ENCODE measurements at regions not wholly inside any gene's neighbourhood (a gene's known extent, or its start where the extent isn't known, plus 50 kb on each side); places are given as distances from the start of the nearest gene placed in this dataset.
"Not testable (repeated sequence)": the region's sequence is repeated elsewhere in the genome, so short reads cannot be mapped to it uniquely, and the experiment has no call there.

- no peak for DNase-seq (ENCODE audit: extremely low spot score)
- no peak overlapping the region for H3K27ac ChIP-seq (ENCODE audit: low read depth)
- WGBS: 35% methylated on average over 5 of the region's 5 CpGs
- H3K4me1 ChIP-seq (ENCODE audit: insufficient read depth): no peaks in the 10 kb centered on the region
- no peak overlapping the region for H3K4me3 ChIP-seq (ENCODE audit: low read depth, low read length)
- H3K36me3 ChIP-seq (ENCODE audit: insufficient read depth): no peaks in the 10 kb centered on the region
Measured at GRCh38 chr2:145927131-145927950, 1407.4 kb upstream of the ZEB2 start.

GRCh38 chr2:145925591-145925990, 1405.7 kb upstream of the ZEB2 start:
- no peak overlapping the region for H3K27ac ChIP-seq (ENCODE audit: low read depth)
- no peaks in the 10 kb centered on the region for H3K4me1 ChIP-seq (ENCODE audit: insufficient read depth)
- no peaks in the 10 kb centered on the region for H3K36me3 ChIP-seq (ENCODE audit: insufficient read depth)
- 72% methylated on average over 4 of the region's 4 CpGs for WGBS
- no peak overlapping the region for H3K4me3 ChIP-seq (ENCODE audit: low read depth, low read length)
- DNase-seq (ENCODE audit: extremely low spot score): no peak

- Histone ChIP-seq H3K36me3 (ENCODE audit: insufficient read depth) (no peaks in the 10 kb centered on the region), H3K27ac (ENCODE audit: low read depth) (no peak overlapping the region), H3K4me3 (ENCODE audit: low read depth, low read length) (no peak overlapping the region), H3K4me1 (ENCODE audit: insufficient read depth) (no peaks in the 10 kb centered on the region)
- DNase-seq (ENCODE audit: extremely low spot score): no peak
- 69% methylated on average over 2 of the region's 2 CpGs for WGBS
Measured at GRCh38 chr2:145919477-145919876, 1399.6 kb upstream of the ZEB2 start.

GRCh38 chr2:145918951-145919350, 1399.0 kb upstream of the ZEB2 start:
- no peaks in the 10 kb centered on the region for H3K4me1 ChIP-seq (ENCODE audit: insufficient read depth)
- no peak overlapping the region for H3K4me3 ChIP-seq (ENCODE audit: low read depth, low read length)
- 65% methylated on average over 1 of the region's 1 CpG for WGBS
- no peak overlapping the region for H3K27ac ChIP-seq (ENCODE audit: low read depth)
- no peak for DNase-seq (ENCODE audit: extremely low spot score)
- H3K36me3 ChIP-seq (ENCODE audit: insufficient read depth): no peaks in the 10 kb centered on the region

- Histone ChIP-seq H3K4me3 (ENCODE audit: low read depth, low read length) (no peak overlapping the region), H3K36me3 (ENCODE audit: insufficient read depth) (no peaks in the 10 kb centered on the region), H3K27ac (ENCODE audit: low read depth) (no peak overlapping the region), H3K4me1 (ENCODE audit: insufficient read depth) (no peaks in the 10 kb centered on the region)
- WGBS: 97% methylated on average over 5 of the region's 5 CpGs
- DNase-seq (ENCODE audit: extremely low spot score): no peak
Measured at GRCh38 chr2:145916799-145917198, 1396.9 kb upstream of the ZEB2 start.

GRCh38 chr2:145914716-145915115, 1394.8 kb upstream of the ZEB2 start:
- Histone ChIP-seq H3K4me1 (ENCODE audit: insufficient read depth) (no peaks in the 10 kb centered on the region), H3K27ac (ENCODE audit: low read depth) (no peak overlapping the region), H3K4me3 (ENCODE audit: low read depth, low read length) (no peak overlapping the region), H3K36me3 (ENCODE audit: insufficient read depth) (no peaks in the 10 kb centered on the region)
- 80% methylated on average over 4 of the region's 4 CpGs for WGBS
- DNase-seq (ENCODE audit: extremely low spot score): no peak

- DNase-seq (ENCODE audit: extremely low spot score): no peak
- no peaks in the 10 kb centered on the region for H3K36me3 ChIP-seq (ENCODE audit: insufficient read depth)
- WGBS: 83% methylated on average over 4 of the region's 4 CpGs
- no peak overlapping the region for H3K4me3 ChIP-seq (ENCODE audit: low read depth, low read length)
- H3K4me1 ChIP-seq (ENCODE audit: insufficient read depth): no peaks in the 10 kb centered on the region
- H3K27ac ChIP-seq (ENCODE audit: low read depth): no peak overlapping the region
Measured at GRCh38 chr2:145910416-145910815, 1390.5 kb upstream of the ZEB2 start.

- Histone ChIP-seq H3K27ac (ENCODE audit: low read depth) (no peak overlapping the region), H3K4me1 (ENCODE audit: insufficient read depth) (no peaks in the 10 kb centered on the region), H3K4me3 (ENCODE audit: low read depth, low read length) (no peak overlapping the region), H3K36me3 (ENCODE audit: insufficient read depth) (no peaks in the 10 kb centered on the region)
- DNase-seq (ENCODE audit: extremely low spot score): no peak
Measured at GRCh38 chr2:145909766-145910165, 1389.8 kb upstream of the ZEB2 start.

GRCh38 chr2:145909175-145909755, 1389.3 kb upstream of the ZEB2 start:
- WGBS: 78% methylated on average over 5 of the region's 5 CpGs
- H3K4me3 ChIP-seq (ENCODE audit: low read depth, low read length): no peak overlapping the region
- DNase-seq (ENCODE audit: extremely low spot score): no peak
- no peaks in the 10 kb centered on the region for H3K4me1 ChIP-seq (ENCODE audit: insufficient read depth)
- no peak overlapping the region for H3K27ac ChIP-seq (ENCODE audit: low read depth)
- no peaks in the 10 kb centered on the region for H3K36me3 ChIP-seq (ENCODE audit: insufficient read depth)

GRCh38 chr2:145906354-145906753, 1386.4 kb upstream of the ZEB2 start:
- H3K4me3 ChIP-seq (ENCODE audit: low read depth, low read length): no peak overlapping the region
- no peaks in the 10 kb centered on the region for H3K36me3 ChIP-seq (ENCODE audit: insufficient read depth)
- no peak overlapping the region for H3K27ac ChIP-seq (ENCODE audit: low read depth)
- WGBS: 84% methylated on average over 1 of the region's 1 CpG
- no peak for DNase-seq (ENCODE audit: extremely low spot score)
- H3K4me1 ChIP-seq (ENCODE audit: insufficient read depth): no peaks in the 10 kb centered on the region

GRCh38 chr2:145905371-145905770, 1385.5 kb upstream of the ZEB2 start:
- DNase-seq (ENCODE audit: extremely low spot score): no peak
- WGBS: 89% methylated on average over 1 of the region's 1 CpG
- no peak overlapping the region for H3K4me3 ChIP-seq (ENCODE audit: low read depth, low read length)
- no peaks in the 10 kb centered on the region for H3K36me3 ChIP-seq (ENCODE audit: insufficient read depth)
- H3K27ac ChIP-seq (ENCODE audit: low read depth): no peak overlapping the region
- no peaks in the 10 kb centered on the region for H3K4me1 ChIP-seq (ENCODE audit: insufficient read depth)

GRCh38 chr2:145897151-145897550, 1377.2 kb upstream of the ZEB2 start:
- whole genome bisulfite sequencing: 98% methylated on average over 6 of the region's 6 CpGs
- DNase-seq (ENCODE audit: extremely low spot score): no peak
- Histone ChIP-seq H3K4me1 (ENCODE audit: insufficient read depth) (no peaks in the 10 kb centered on the region), H3K36me3 (ENCODE audit: insufficient read depth) (no peaks in the 10 kb centered on the region), H3K27ac (ENCODE audit: low read depth) (no peak overlapping the region), H3K4me3 (ENCODE audit: low read depth, low read length) (no peak overlapping the region)

GRCh38 chr2:145887915-145888314, 1368.0 kb upstream of the ZEB2 start:
- H3K4me3 ChIP-seq (ENCODE audit: low read depth, low read length): no peak overlapping the region
- H3K36me3 ChIP-seq (ENCODE audit: insufficient read depth): no peaks in the 10 kb centered on the region
- no peaks in the 10 kb centered on the region for H3K4me1 ChIP-seq (ENCODE audit: insufficient read depth)
- DNase-seq (ENCODE audit: extremely low spot score): no peak
- no peak overlapping the region for H3K27ac ChIP-seq (ENCODE audit: low read depth)
- 34% methylated on average over 1 of the region's 1 CpG for WGBS

GRCh38 chr2:145880997-145881396, 1361.1 kb upstream of the ZEB2 start:
- H3K36me3 ChIP-seq (ENCODE audit: insufficient read depth); H3K27ac ChIP-seq (ENCODE audit: low read depth); H3K4me3 ChIP-seq (ENCODE audit: low read depth, low read length); DNase-seq (ENCODE audit: extremely low spot score); H3K4me1 ChIP-seq (ENCODE audit: insufficient read depth): not testable (repeated sequence)
- WGBS: 98% methylated on average over 23 of the region's 23 CpGs
